ENCODE measurements at regions not wholly inside any gene's neighbourhood (a gene's known extent, or its start where the extent isn't known, plus 50 kb on each side); places are given as distances from the start of the nearest gene placed in this dataset.

- Histone ChIP-seq H2AFZ (ENCODE audit: low read depth, low read length) (no peak overlapping the region), H3K9ac (ENCODE audit: low read length) (no peak overlapping the region), H3K9me3 (ENCODE audit: insufficient read depth, low read depth, low read length) (no peaks in the 10 kb centered on the region), H3K4me1 (ENCODE audit: insufficient read depth, low read length) (no peaks in the 10 kb centered on the region), H4K20me1 (ENCODE audit: insufficient read depth, low read length) (no peaks in the 10 kb centered on the region), H3K4me2 (ENCODE audit: low read length) (no peak overlapping the region), H3K36me3 (ENCODE audit: insufficient read depth, low read length) (no peaks in the 10 kb centered on the region), H3K27ac (ENCODE audit: low read depth, low read length) (no peak overlapping the region), H3K4me3 (ENCODE audit: insufficient read depth, low read depth, low read length) (no peak overlapping the region), H3K27me3 (ENCODE audit: insufficient read depth, low read length) (no peaks in the 10 kb centered on the region), H3K79me2 (ENCODE audit: insufficient read depth, low read length) (no peaks in the 10 kb centered on the region)
- H3K9me3 Mint-ChIP-seq (ENCODE audit: unreplicated experiment): no peaks in the 10 kb centered on the region
- H3K4me3 Mint-ChIP-seq (ENCODE audit: unreplicated experiment): no peak overlapping the region
- FAIRE-seq (no peak), DNase-seq (ENCODE audit: low read depth) (no peak)
- no peak for TF ChIP-seq EZH2 (IDR thresholded peaks at IDR 0.05; ENCODE audit: insufficient read depth, low read length)
- TF ChIP-seq CTCF (IDR thresholded peaks at IDR 0.05; ENCODE audit: insufficient read depth, low read depth, low read length): no peak
- H3K27me3 Mint-ChIP-seq (ENCODE audit: low read depth, unreplicated experiment): no peaks in the 10 kb centered on the region
- H3K4me1 Mint-ChIP-seq (ENCODE audit: low read depth, unreplicated experiment): no peaks in the 10 kb centered on the region
- no peak overlapping the region for H3K27ac Mint-ChIP-seq (ENCODE audit: unreplicated experiment)
- no peaks in the 10 kb centered on the region for H3K36me3 Mint-ChIP-seq (ENCODE audit: low read depth, unreplicated experiment)
These were observed 114.9 kb upstream of the SYT4 start for GRCh38 chr18:43392168-43392567.

GRCh38 chr18:43393174-43393573 is 115.9 kb upstream of the SYT4 start:
- Mint-ChIP-seq H3K36me3 (ENCODE audit: low read depth, unreplicated experiment) (no peaks in the 10 kb centered on the region), H3K9me3 (ENCODE audit: unreplicated experiment) (no peaks in the 10 kb centered on the region), H3K4me1 (ENCODE audit: low read depth, unreplicated experiment) (no peaks in the 10 kb centered on the region), H3K27me3 (ENCODE audit: low read depth, unreplicated experiment) (no peaks in the 10 kb centered on the region), H3K27ac (ENCODE audit: unreplicated experiment) (no peak overlapping the region), H3K4me3 (ENCODE audit: unreplicated experiment) (no peak overlapping the region)
- no peaks in the 10 kb centered on the region for H3K9me3 ChIP-seq (ENCODE audit: insufficient read depth, low read depth, low read length)
- H2AFZ ChIP-seq (ENCODE audit: low read depth, low read length): no peak overlapping the region
- H3K4me2 ChIP-seq (ENCODE audit: low read length): no peak overlapping the region
- no peaks in the 10 kb centered on the region for H3K79me2 ChIP-seq (ENCODE audit: insufficient read depth, low read length)
- H4K20me1 ChIP-seq (ENCODE audit: insufficient read depth, low read length): no peaks in the 10 kb centered on the region
- no peaks in the 10 kb centered on the region for H3K27me3 ChIP-seq (ENCODE audit: insufficient read depth, low read length)
- H3K36me3 ChIP-seq (ENCODE audit: insufficient read depth, low read length): no peaks in the 10 kb centered on the region
- H3K9ac ChIP-seq (ENCODE audit: low read length): no peak overlapping the region
- FAIRE-seq (no peak), DNase-seq (ENCODE audit: low read depth) (peak; percentile 24)
- TF ChIP-seq EZH2 (IDR thresholded peaks at IDR 0.05; ENCODE audit: insufficient read depth, low read length) (no peak), CTCF (IDR thresholded peaks at IDR 0.05; ENCODE audit: insufficient read depth, low read depth, low read length) (no peak)
- H3K4me1 ChIP-seq (ENCODE audit: insufficient read depth, low read length): no peaks in the 10 kb centered on the region
- H3K27ac ChIP-seq (ENCODE audit: low read depth, low read length): no peak overlapping the region
- no peak overlapping the region for H3K4me3 ChIP-seq (ENCODE audit: insufficient read depth, low read depth, low read length)

- no peak overlapping the region for H2AFZ ChIP-seq (ENCODE audit: low read depth, low read length)
- H3K4me1 Mint-ChIP-seq (ENCODE audit: low read depth, unreplicated experiment): no peaks in the 10 kb centered on the region
- no peaks in the 10 kb centered on the region for H3K27me3 ChIP-seq (ENCODE audit: insufficient read depth, low read length)
- H3K9ac ChIP-seq (ENCODE audit: low read length): no peak overlapping the region
- H3K4me1 ChIP-seq (ENCODE audit: insufficient read depth, low read length): no peaks in the 10 kb centered on the region
- H3K9me3 ChIP-seq (ENCODE audit: insufficient read depth, low read depth, low read length): no peaks in the 10 kb centered on the region
- H3K36me3 ChIP-seq (ENCODE audit: insufficient read depth, low read length): no peaks in the 10 kb centered on the region
- H4K20me1 ChIP-seq (ENCODE audit: insufficient read depth, low read length): no peaks in the 10 kb centered on the region
- no peaks in the 10 kb centered on the region for H3K27me3 Mint-ChIP-seq (ENCODE audit: low read depth, unreplicated experiment)
- no peaks in the 10 kb centered on the region for H3K36me3 Mint-ChIP-seq (ENCODE audit: low read depth, unreplicated experiment)
- H3K4me2 ChIP-seq (ENCODE audit: low read length): no peak overlapping the region
- DNase-seq (ENCODE audit: low read depth) (no peak), FAIRE-seq (no peak)
- TF ChIP-seq EZH2 (IDR thresholded peaks at IDR 0.05; ENCODE audit: insufficient read depth, low read length): no peak
- peak; percentile 55 for TF ChIP-seq CTCF (IDR thresholded peaks at IDR 0.05; ENCODE audit: insufficient read depth, low read depth, low read length)
- H3K4me3 ChIP-seq (ENCODE audit: insufficient read depth, low read depth, low read length): no peak overlapping the region
- H3K79me2 ChIP-seq (ENCODE audit: insufficient read depth, low read length): no peaks in the 10 kb centered on the region
- H3K27ac Mint-ChIP-seq (ENCODE audit: unreplicated experiment): no peak overlapping the region
- H3K9me3 Mint-ChIP-seq (ENCODE audit: unreplicated experiment): no peaks in the 10 kb centered on the region
- H3K4me3 Mint-ChIP-seq (ENCODE audit: unreplicated experiment): no peak overlapping the region
- H3K27ac ChIP-seq (ENCODE audit: low read depth, low read length): no peak overlapping the region
These were observed 119.0 kb upstream of the SYT4 start for GRCh38 chr18:43396266-43396665.
